Stimulated activated CD4-positive, alpha-beta T cell treated with anti-CD3 and anti-CD28 coated beads, Interleukin-2, amount 100 ng/mL, for 4 hours (primary cell): ENCODE measurements at regions not wholly inside any gene's neighbourhood (a gene's known extent, or its start where the extent isn't known, plus 50 kb on each side); places are given as distances from the start of the nearest gene placed in this dataset.

Experiments
- DNase-seq: peaks from one replicate; pipeline ENCODE4 v3.0.0-alpha.2; 2020; ENCODE audit warnings: low read depth

GRCh38 chr16:13291591-13292333 is 390.4 kb downstream of the SHISA9 start:
- no peak for DNase-seq

GRCh38 chr16:13296206-13296605 is 394.8 kb downstream of the SHISA9 start:
- no peak for DNase-seq

GRCh38 chr16:13298666-13299065 is 397.3 kb downstream of the SHISA9 start:
- DNase-seq: no peak

GRCh38 chr16:13300066-13300840 is 398.9 kb downstream of the SHISA9 start:
- no peak for DNase-seq

- DNase-seq: no peak
Measured at GRCh38 chr16:13305019-13305755, 403.8 kb downstream of the SHISA9 start.

GRCh38 chr16:13306161-13306995 is 405.0 kb downstream of the SHISA9 start:
- no peak for DNase-seq

- DNase-seq: no peak
Measured at GRCh38 chr16:13307255-13307654, 405.9 kb downstream of the SHISA9 start.

- DNase-seq: no peak
Measured at GRCh38 chr16:13307851-13308250, 406.5 kb downstream of the SHISA9 start.

GRCh38 chr16:13312063-13312462 is 410.7 kb downstream of the SHISA9 start:
- no peak for DNase-seq

- no peak for DNase-seq
Measured at GRCh38 chr16:13313351-13313750, 412.0 kb downstream of the SHISA9 start.

- no peak for DNase-seq
Measured at GRCh38 chr16:13314633-13315032, 413.2 kb downstream of the SHISA9 start.

- no peak for DNase-seq
Measured at GRCh38 chr16:13315642-13316427, 414.4 kb downstream of the SHISA9 start.

- no peak for DNase-seq
Measured at GRCh38 chr16:13322336-13322735, 420.9 kb downstream of the SHISA9 start.

GRCh38 chr16:13324851-13325250 is 423.5 kb downstream of the SHISA9 start:
- DNase-seq: no peak

- no peak for DNase-seq
Measured at GRCh38 chr16:13325396-13325795, 424.0 kb downstream of the SHISA9 start.

GRCh38 chr16:13331918-13332317 is 430.5 kb downstream of the SHISA9 start:
- no peak for DNase-seq

- DNase-seq: no peak
Measured at GRCh38 chr16:13332713-13333255, 431.4 kb downstream of the SHISA9 start.

GRCh38 chr16:13333336-13333735 is 431.9 kb downstream of the SHISA9 start:
- DNase-seq: no peak

- no peak for DNase-seq
Measured at GRCh38 chr16:13335879-13336278, 434.5 kb downstream of the SHISA9 start.

- DNase-seq: no peak
Measured at GRCh38 chr16:13336335-13336734, 434.9 kb downstream of the SHISA9 start.
